ENCODE measurements at regions not wholly inside any gene's neighbourhood (a gene's known extent, or its start where the extent isn't known, plus 50 kb on each side); places are given as distances from the start of the nearest gene placed in this dataset.

- ChIA-PET POLR2A (ENCODE audit: partially characterized antibody) (no interaction called here), CTCF (ENCODE audit: partially characterized antibody) (no interaction called here)
- no peaks in the 10 kb centered on the region; a peak in 2 of 7 replicates for H3K4me1 ChIP-seq (replicated peaks in 1 of 4; ENCODE audit: control insufficient read depth in 3 of 4, insufficient read depth in 4 of 4, low read length in 3 of 4)
- H2BK5ac ChIP-seq (ENCODE audit: low read depth, low read length): no peak overlapping the region
- no peaks in the 10 kb centered on the region for H3K79me1 ChIP-seq (ENCODE audit: low read depth, low read length)
- whole genome bisulfite sequencing, 2 experiments (ENCODE audit: extremely low coverage in 1 of 2, insufficient coverage in 1 of 2, insufficient read length in 1 of 2, insufficient replicate concordance in 2 of 2, low coverage in 1 of 2, low lambda C conversion rate in 2 of 2, missing lambda C conversion rate in 1 of 2): 97% methylated on average over 3 of the region's 3 CpGs; no CpG with 5 or more reads in 1 of the 2 experiments
- no peaks in the 10 kb centered on the region for H3K9me3 ChIP-seq (ENCODE audit: insufficient read depth in 2 of 2, low read depth in 1 of 2, low read length in 1 of 2)
- no peak overlapping the region for H3K27ac ChIP-seq (ENCODE audit: low read depth, low read length)
- H4K5ac ChIP-seq (ENCODE audit: insufficient read length, low read depth, low read length): no peak overlapping the region
- DNase-seq (ENCODE audit: low read depth in 1 of 2, low spot score in 2 of 2): no peak
- H3K27me3 ChIP-seq (replicated peaks in 1 of 4; ENCODE audit: control insufficient read depth in 3 of 4, extremely low read depth in 1 of 4, insufficient read depth in 3 of 4, low read length in 3 of 4): no peaks in the 10 kb centered on the region
- H3K56ac ChIP-seq (replicated peaks; ENCODE audit: insufficient read length, low read depth, low read length): no peak overlapping the region
- no peak overlapping the region for H3K9ac ChIP-seq (replicated peaks in 1 of 4; ENCODE audit: extremely low read depth in 1 of 4, low read depth in 3 of 4, low read length in 3 of 4)
- no peaks in the 10 kb centered on the region for H3K36me3 ChIP-seq (ENCODE audit: control insufficient read depth in 2 of 4, insufficient read depth in 4 of 4, low read length in 3 of 4)
- no peak overlapping the region for H3K4me2 ChIP-seq (ENCODE audit: insufficient read depth in 1 of 2, low read depth in 2 of 2, low read length in 2 of 2)
- no peak overlapping the region for H2AFZ ChIP-seq (ENCODE audit: low read length)
- H4K91ac ChIP-seq (replicated peaks; ENCODE audit: insufficient read length, low read length): no peak overlapping the region
- H3K23ac ChIP-seq (ENCODE audit: insufficient read length): no peak overlapping the region
- H3K4ac ChIP-seq (replicated peaks; ENCODE audit: insufficient read length, low read depth, low read length): no peak overlapping the region
- no peak overlapping the region for H3K4me3 ChIP-seq (ENCODE audit: extremely low read depth in 1 of 4, insufficient read depth in 2 of 4, low read depth in 3 of 4, low read length in 4 of 4)
- H4K8ac ChIP-seq (ENCODE audit: extremely low read depth, insufficient read depth, low read length): no peak overlapping the region
- no peak overlapping the region for H2AK5ac ChIP-seq (ENCODE audit: low read depth, low read length)
- no peak overlapping the region for H2BK12ac ChIP-seq (ENCODE audit: low read depth, low read length)
- no peak for FAIRE-seq
- no peak overlapping the region for H3K14ac ChIP-seq (ENCODE audit: insufficient read length)
- H3K79me2 ChIP-seq (ENCODE audit: control insufficient read depth in 1 of 2, insufficient read depth in 2 of 2, low read length in 2 of 2): no peaks in the 10 kb centered on the region
- H3K23me2 ChIP-seq (ENCODE audit: low read depth, low read length): no peaks in the 10 kb centered on the region
- H2BK20ac ChIP-seq (ENCODE audit: low read length): no peak overlapping the region
- H2BK15ac ChIP-seq (ENCODE audit: low read length): no peak overlapping the region
- no peak overlapping the region for H2BK120ac ChIP-seq (replicated peaks; ENCODE audit: low read depth, low read length)
- H4K20me1 ChIP-seq (replicated peaks in 1 of 2; ENCODE audit: control insufficient read depth in 1 of 2, insufficient read depth in 2 of 2, low read length in 2 of 2): no peaks in the 10 kb centered on the region
- no peak overlapping the region for H3K18ac ChIP-seq (ENCODE audit: extremely low read depth, low read length)
- TF ChIP-seq SAP30 (IDR thresholded peaks at IDR 0.05; ENCODE audit: insufficient read depth, insufficient replicate concordance, low read length) (no peak), TEAD4 (IDR thresholded peaks at IDR 0.05; ENCODE audit: low read depth, low read length) (no peak), CBX5 (IDR thresholded peaks at IDR 0.05; ENCODE audit: low read depth, low read length) (no peak), SRF (IDR thresholded peaks at IDR 0.05; ENCODE audit: low read depth, low read length) (no peak), SIN3A (conservative IDR thresholded peaks at IDR 0.05 in 1 of 2, IDR thresholded peaks at IDR 0.05 in 1 of 2; ENCODE audit: low read depth in 1 of 2, low read length in 2 of 2) (no peak), BCL11A (IDR thresholded peaks at IDR 0.05; ENCODE audit: low read depth in 2 of 2, low read length in 2 of 2) (no peak), POLR2AphosphoS5 (IDR thresholded peaks at IDR 0.05; ENCODE audit: low read depth, low read length) (no peak), SP4 (IDR thresholded peaks at IDR 0.05; ENCODE audit: low read length) (no peak), NRF1 (IDR thresholded peaks at IDR 0.05; ENCODE audit: low read depth, low read length) (no peak), TBP (IDR thresholded peaks at IDR 0.05; ENCODE audit: low read depth, low read length) (no peak), BRCA1 (IDR thresholded peaks at IDR 0.05; ENCODE audit: low read depth, low read length) (no peak), EP300 (IDR thresholded peaks at IDR 0.05; ENCODE audit: borderline replicate concordance in 1 of 2, low read depth in 2 of 2, low read length in 2 of 2) (no peak), RFX5 (IDR thresholded peaks at IDR 0.05; ENCODE audit: borderline replicate concordance, low read depth, low read length) (no peak), TAF7 (optimal IDR thresholded peaks at IDR 0.05; ENCODE audit: borderline replicate concordance, low read depth, low read length) (no peak), SP2 (IDR thresholded peaks at IDR 0.05; ENCODE audit: low read length) (no peak), SIRT6 (IDR thresholded peaks at IDR 0.05; ENCODE audit: low read length) (no peak)
Measured at GRCh38 chr9:20012232-20012631, 223.4 kb upstream of the SLC24A2 start.

Data from H1 (cell line).